ENCODE measurements at regions not wholly inside any gene's neighbourhood (a gene's known extent, or its start where the extent isn't known, plus 50 kb on each side); places are given as distances from the start of the nearest gene placed in this dataset.
"Not testable (repeated sequence)": the region's sequence is repeated elsewhere in the genome, so short reads cannot be mapped to it uniquely, and the experiment has no call there.

GRCh38 chr6:114648847-114649246 is 306.0 kb upstream of the HS3ST5 start:
- no peaks in the 10 kb centered on the region for H3K9me2 ChIP-seq (replicated peaks; ENCODE audit: control insufficient read depth, low read length)
- no peaks in the 10 kb centered on the region for H3K4me1 ChIP-seq (ENCODE audit: control insufficient read depth, low read length)
- no peaks in the 10 kb centered on the region; the same call in 1 of the 2 replicates for H3K9me3 ChIP-seq (ENCODE audit: control insufficient read depth, insufficient read depth, low read length)
- no peaks in the 10 kb centered on the region for H3K79me2 ChIP-seq (ENCODE audit: control insufficient read depth, low read length)
- H3K27me3 ChIP-seq (ENCODE audit: control insufficient read depth, low read length), result no peaks in the 10 kb centered on the region; the same call in 1 of the 2 replicates
- no peak overlapping the region for H3K27ac ChIP-seq (ENCODE audit: low read depth, low read length)
- no peaks in the 10 kb centered on the region for H3K36me3 ChIP-seq (ENCODE audit: control insufficient read depth, low read length)
- H4K20me1 ChIP-seq (ENCODE audit: control insufficient read depth, insufficient read depth, low read depth, low read length), result no peaks in the 10 kb centered on the region
- H3K4me3 ChIP-seq (ENCODE audit: low read length), result no peak overlapping the region
- no peak overlapping the region for H3K4me2 ChIP-seq (ENCODE audit: low read length)
- no peak for TF ChIP-seq EZH2phosphoT487 (IDR thresholded peaks at IDR 0.05; ENCODE audit: borderline replicate concordance, low read length)
- TF ChIP-seq CTCF (IDR thresholded peaks at IDR 0.05; ENCODE audit: low read depth, low read length, poor library complexity, severe bottlenecking), result no peak
- no peaks in the 10 kb centered on the region for H3F3A ChIP-seq (ENCODE audit: control insufficient read depth, insufficient read depth)

GRCh38 chr6:114638341-114638740 is 295.5 kb upstream of the HS3ST5 start:
- Histone ChIP-seq H3K4me1 (ENCODE audit: control insufficient read depth, low read length) (no peaks in the 10 kb centered on the region), H3K4me3 (ENCODE audit: low read length) (no peak overlapping the region), H3K27ac (ENCODE audit: low read depth, low read length) (no peak overlapping the region), H3K36me3 (ENCODE audit: control insufficient read depth, low read length) (no peaks in the 10 kb centered on the region), H3K9me3 (ENCODE audit: control insufficient read depth, insufficient read depth, low read length) (no peaks in the 10 kb centered on the region), H3K79me2 (ENCODE audit: control insufficient read depth, low read length) (no peaks in the 10 kb centered on the region), H3K9me2 (replicated peaks; ENCODE audit: control insufficient read depth, low read length) (no peaks in the 10 kb centered on the region), H3K27me3 (ENCODE audit: control insufficient read depth, low read length) (no peaks in the 10 kb centered on the region), H4K20me1 (ENCODE audit: control insufficient read depth, insufficient read depth, low read depth, low read length) (no peaks in the 10 kb centered on the region), H3K4me2 (ENCODE audit: low read length) (no peak overlapping the region), H3F3A (ENCODE audit: control insufficient read depth, insufficient read depth) (no peaks in the 10 kb centered on the region)
- TF ChIP-seq CTCF (IDR thresholded peaks at IDR 0.05; ENCODE audit: low read depth, low read length, poor library complexity, severe bottlenecking) (no peak), EZH2phosphoT487 (IDR thresholded peaks at IDR 0.05; ENCODE audit: borderline replicate concordance, low read length) (no peak)

GRCh38 chr6:114634016-114634415 is 291.2 kb upstream of the HS3ST5 start:
- no peak for TF ChIP-seq EZH2phosphoT487 (IDR thresholded peaks at IDR 0.05; ENCODE audit: borderline replicate concordance, low read length)
- TF ChIP-seq CTCF (IDR thresholded peaks at IDR 0.05; ENCODE audit: low read depth, low read length, poor library complexity, severe bottlenecking), result no peak
- Histone ChIP-seq H3K79me2 (ENCODE audit: control insufficient read depth, low read length) (no peaks in the 10 kb centered on the region), H3K4me1 (ENCODE audit: control insufficient read depth, low read length) (no peaks in the 10 kb centered on the region), H3K4me3 (ENCODE audit: low read length) (no peak overlapping the region), H3F3A (ENCODE audit: control insufficient read depth, insufficient read depth) (no peaks in the 10 kb centered on the region), H3K9me3 (ENCODE audit: control insufficient read depth, insufficient read depth, low read length) (no peaks in the 10 kb centered on the region), H3K4me2 (ENCODE audit: low read length) (no peak overlapping the region), H4K20me1 (ENCODE audit: control insufficient read depth, insufficient read depth, low read depth, low read length) (no peaks in the 10 kb centered on the region), H3K9me2 (replicated peaks; ENCODE audit: control insufficient read depth, low read length) (no peaks in the 10 kb centered on the region), H3K36me3 (ENCODE audit: control insufficient read depth, low read length) (no peaks in the 10 kb centered on the region), H3K27me3 (ENCODE audit: control insufficient read depth, low read length) (no peaks in the 10 kb centered on the region), H3K27ac (ENCODE audit: low read depth, low read length) (no peak overlapping the region)

- H3K36me3 ChIP-seq (ENCODE audit: control insufficient read depth, low read length); H3F3A ChIP-seq (ENCODE audit: control insufficient read depth, insufficient read depth); H3K27me3 ChIP-seq (ENCODE audit: control insufficient read depth, low read length); H3K79me2 ChIP-seq (ENCODE audit: control insufficient read depth, low read length); H3K9me3 ChIP-seq (ENCODE audit: control insufficient read depth, insufficient read depth, low read length); H3K27ac ChIP-seq (ENCODE audit: low read depth, low read length); H3K4me1 ChIP-seq (ENCODE audit: control insufficient read depth, low read length); H3K9me2 ChIP-seq (replicated peaks; ENCODE audit: control insufficient read depth, low read length); H3K4me2 ChIP-seq (ENCODE audit: low read length); H3K4me3 ChIP-seq (ENCODE audit: low read length); H4K20me1 ChIP-seq (ENCODE audit: control insufficient read depth, insufficient read depth, low read depth, low read length): not testable (repeated sequence)
Measured at GRCh38 chr6:114626226-114626625, 283.4 kb upstream of the HS3ST5 start.
